Retinal pigment epithelial cell (primary cell): ENCODE measurements at regions not wholly inside any gene's neighbourhood (a gene's known extent, or its start where the extent isn't known, plus 50 kb on each side); places are given as distances from the start of the nearest gene placed in this dataset.

Experiments
- DNase-seq: peaks from one replicate; pipeline ENCODE4 v3.0.0-alpha.2; 2010; ENCODE audit warnings: low read depth
- H3K4me3 ChIP-seq: 2 replicates; pipeline ENCODE4 v1.5.1; 2011; ENCODE audit warnings: mild to moderate bottlenecking, low read length, control low read depth, moderate library complexity
- CTCF ChIP-seq: conservative IDR thresholded peaks from 2 replicates; pipeline ENCODE4 v1.5.1; 2011; ENCODE audit warnings: low read depth, low read length, control low read depth, inconsistent platforms

GRCh38 chr12:76627346-76628135 lies 68.0 kb upstream of the OSBPL8 start:
- H3K4me3 ChIP-seq: no peak overlapping the region
- DNase-seq: no peak
- no peak for TF ChIP-seq CTCF

- no peak for TF ChIP-seq CTCF
- H3K4me3 ChIP-seq: no peak overlapping the region
- no peak for DNase-seq
Measured at GRCh38 chr12:76628745-76629144, 69.2 kb upstream of the OSBPL8 start.

GRCh38 chr12:76631741-76632140 lies 72.2 kb upstream of the OSBPL8 start:
- H3K4me3 ChIP-seq: no peak overlapping the region
- no peak for TF ChIP-seq CTCF
- DNase-seq: no peak

- H3K4me3 ChIP-seq: no peak overlapping the region
- TF ChIP-seq CTCF: no peak
- DNase-seq: no peak
Measured at GRCh38 chr12:76633415-76633814, 73.8 kb upstream of the OSBPL8 start.

- DNase-seq: no peak
- no peak for TF ChIP-seq CTCF
- no peak overlapping the region for H3K4me3 ChIP-seq
Measured at GRCh38 chr12:76634133-76634532, 74.6 kb upstream of the OSBPL8 start.

- H3K4me3 ChIP-seq: no peak overlapping the region
- no peak for DNase-seq
- TF ChIP-seq CTCF: no peak
Measured at GRCh38 chr12:76636121-76636692, 76.6 kb upstream of the OSBPL8 start.

- peak; percentile 70 for DNase-seq
Measured at GRCh38 chr12:76637807-76638206, 78.2 kb upstream of the OSBPL8 start.

More at GRCh38 chr12:76637807-76638206, 78.2 kb upstream of the OSBPL8 start:
- no peak overlapping the region for H3K4me3 ChIP-seq
- no peak for TF ChIP-seq CTCF
